Liver (tissue), 8 donors: ENCODE measurements at regions not wholly inside any gene's neighbourhood (a gene's known extent, or its start where the extent isn't known, plus 50 kb on each side); places are given as distances from the start of the nearest gene placed in this dataset.

Source experiments
- DNase-seq: peaks from one replicate; pipeline ENCODE4 v3.0.0-alpha.2; 2017; ENCODE audit warnings: low spot score
- H3K27ac ChIP-seq, 2 donors: one replicate each; pipeline ENCODE4 v1.7.0; 2013; ENCODE audit warnings: inconsistent platforms in 2 of 2, low read length in 2 of 2, control low read depth in 1 of 2, low read depth in 1 of 2, mild to moderate bottlenecking in 1 of 2
- H3K27me3 ChIP-seq, 4 donors: one replicate each; pipeline versions ENCODE4 v1.6.1 to v1.7.0; 2013; ENCODE audit warnings: low read length in 3 of 4, inconsistent platforms in 1 of 4, mild to moderate bottlenecking in 1 of 4, moderate library complexity in 1 of 4; ENCODE audit not compliant: control insufficient read depth in 4 of 4, insufficient read depth in 4 of 4
- H3K36me3 ChIP-seq, 4 donors: one replicate each; pipeline versions ENCODE4 v1.6.1 to v1.7.0; 2013; ENCODE audit warnings: low read length in 3 of 4, mild to moderate bottlenecking in 3 of 4, low read depth in 1 of 4, moderate library complexity in 1 of 4; ENCODE audit not compliant: control insufficient read depth in 4 of 4, insufficient read depth in 3 of 4
- H3K4me1 ChIP-seq, 4 donors: one replicate each; pipeline versions ENCODE4 v1.6.1 to v1.7.0; 2013; ENCODE audit warnings: low read length in 3 of 4, mild to moderate bottlenecking in 3 of 4, moderate library complexity in 1 of 4; ENCODE audit not compliant: control insufficient read depth in 4 of 4, insufficient read depth in 4 of 4
- H3K4me3 ChIP-seq, 3 donors: one replicate each; pipeline versions ENCODE4 v1.6.1 to v1.7.0; 2013; ENCODE audit warnings: low read length in 3 of 3, control low read depth in 1 of 3, low read depth in 1 of 3, mild to moderate bottlenecking in 1 of 3
- H3K9ac ChIP-seq, 2 donors: one replicate each; pipeline ENCODE4 v1.7.0; 2013; ENCODE audit warnings: low read length in 2 of 2, mild to moderate bottlenecking in 2 of 2, moderate library complexity in 2 of 2, control low read depth in 1 of 2, low read depth in 1 of 2
- H3K9me3 ChIP-seq, 4 donors: one replicate each; pipeline versions ENCODE4 v1.6.1 to v1.7.0; 2013; ENCODE audit warnings: low read length in 3 of 4; ENCODE audit not compliant: control insufficient read depth in 4 of 4
- ATF3 ChIP-seq: IDR thresholded peaks from 2 replicates; pipeline ENCODE4 v1.6.1; 2016; ENCODE audit warnings: antibody characterized with exemption
- CTCF ChIP-seq: fragments of 150-350 bp; IDR thresholded peaks from 2 replicates; pipeline ENCODE4 v1.5.1; 2017; ENCODE audit warnings: improper control_type of control experiment, low read depth, low read length; ENCODE audit not compliant: missing input control
- EGR1 ChIP-seq, 2 donors: IDR thresholded peaks; 2 replicates each; pipeline ENCODE4 v1.6.1; 2016 to 2018; ENCODE audit warnings: antibody characterized with exemption in 2 of 2, low read depth in 2 of 2
- FOXA2 ChIP-seq: IDR thresholded peaks from 2 replicates; pipeline ENCODE4 v1.6.1; 2016; ENCODE audit warnings: antibody characterized with exemption
- GABPA ChIP-seq, 2 donors: IDR thresholded peaks in 1 of 2; conservative IDR thresholded peaks in 1 of 2; 2 replicates each; pipeline ENCODE4 v1.6.1; 2016; ENCODE audit warnings: antibody characterized with exemption in 2 of 2, mild to moderate bottlenecking in 1 of 2, moderate library complexity in 1 of 2
- HNF4G ChIP-seq: IDR thresholded peaks from 2 replicates; pipeline ENCODE4 v1.6.1; 2016; ENCODE audit warnings: antibody characterized with exemption
- MAX ChIP-seq: IDR thresholded peaks from 2 replicates; pipeline ENCODE4 v1.6.1; 2016; ENCODE audit warnings: antibody characterized with exemption
- NR2F2 ChIP-seq: IDR thresholded peaks from 2 replicates; pipeline ENCODE4 v1.6.1; 2016; ENCODE audit warnings: antibody characterized with exemption
- RAD21 ChIP-seq, 2 donors: IDR thresholded peaks; 2 replicates each; pipeline ENCODE4 v1.6.1; 2016; ENCODE audit warnings: antibody characterized with exemption in 2 of 2, mild to moderate bottlenecking in 2 of 2
- RXRA ChIP-seq, 2 donors: IDR thresholded peaks; 2 replicates each; pipeline ENCODE4 v1.6.1; 2017 to 2018; ENCODE audit warnings: antibody characterized with exemption in 2 of 2, mild to moderate bottlenecking in 1 of 2
- SP1 ChIP-seq: IDR thresholded peaks from 2 replicates; pipeline ENCODE4 v1.6.1; 2018; ENCODE audit warnings: antibody characterized with exemption, mild to moderate bottlenecking
- TAF1 ChIP-seq: conservative IDR thresholded peaks from 2 replicates; pipeline ENCODE4 v1.6.1; 2016; ENCODE audit warnings: antibody characterized with exemption, mild to moderate bottlenecking
- YY1 ChIP-seq: IDR thresholded peaks from 2 replicates; pipeline ENCODE4 v1.6.1; 2016; ENCODE audit warnings: antibody characterized with exemption, mild to moderate bottlenecking
- ZBTB33 ChIP-seq: IDR thresholded peaks from 2 replicates; pipeline ENCODE4 v1.6.1; 2016; ENCODE audit warnings: antibody characterized with exemption
- WGBS: extraction: QIAGEN DNeasy Blood & Tissue Kit; methylation state at CpG from one replicate; pipeline ENCODE4 v1.1.7; 2013; 5-methylcytosine and 5-hydroxymethylcytosine counted together
- donor health status: healthy.
- donor health status: healthy.
- donor health status: healthy.
- donor health status: healthy.
- donor health status: healthy.

- TF ChIP-seq SP1 (no peak), RAD21 (IDR thresholded peaks at IDR 0.05) (no peak), TAF1 (no peak), MAX (no peak), EGR1 (IDR thresholded peaks at IDR 0.05; ENCODE audit: low read depth in 2 of 2) (no peak), CTCF (no peak)
These were observed 223.6 kb downstream of the ALG10B start (continued) for GRCh38 chr12:38540156-38540555.

GRCh38 chr12:38541849-38542248 is 225.3 kb downstream of the ALG10B start:
- Histone ChIP-seq H3K36me3 (no peaks in the 10 kb centered on the region), H3K9ac (no peak overlapping the region), H3K4me1 (no peaks in the 10 kb centered on the region), H3K27ac (no peak overlapping the region), H3K27me3 (no peaks in the 10 kb centered on the region), H3K9me3 (no peaks in the 10 kb centered on the region), H3K4me3 (no peak overlapping the region)
- no peak for TF ChIP-seq GABPA (IDR thresholded peaks at IDR 0.05 in 1 of 2, conservative IDR thresholded peaks at IDR 0.05 in 1 of 2)
- TF ChIP-seq ZBTB33: no peak
- TF ChIP-seq RXRA (IDR thresholded peaks at IDR 0.05): no peak
- TF ChIP-seq EGR1 (IDR thresholded peaks at IDR 0.05; ENCODE audit: low read depth in 2 of 2): no peak
- TF ChIP-seq ATF3: no peak
- TF ChIP-seq MAX: no peak
- TF ChIP-seq RAD21 (IDR thresholded peaks at IDR 0.05): no peak
- TF ChIP-seq NR2F2: no peak
- no peak for TF ChIP-seq SP1
- no peak for TF ChIP-seq HNF4G
- no peak for TF ChIP-seq FOXA2
- no peak for DNase-seq

GRCh38 chr12:38543151-38543550 is 226.6 kb downstream of the ALG10B start:
- Histone ChIP-seq H3K27me3 (no peaks in the 10 kb centered on the region), H3K9ac (no peak overlapping the region), H3K4me1 (no peaks in the 10 kb centered on the region), H3K9me3 (no peaks in the 10 kb centered on the region), H3K27ac (no peak overlapping the region), H3K36me3 (no peaks in the 10 kb centered on the region), H3K4me3 (no peak overlapping the region)
- DNase-seq: no peak
- TF ChIP-seq SP1 (no peak), YY1 (no peak), HNF4G (no peak), NR2F2 (no peak), ATF3 (no peak)
- WGBS: 46% methylated on average over 1 of the region's 1 CpG
